ENCODE measurements at regions not wholly inside any gene's neighbourhood (a gene's known extent, or its start where the extent isn't known, plus 50 kb on each side); places are given as distances from the start of the nearest gene placed in this dataset.
A peak's percentile ranks its signal among the peaks of the same experiment; 100 is the strongest.
"Not testable (repeated sequence)": the region's sequence is repeated elsewhere in the genome, so short reads cannot be mapped to it uniquely, and the experiment has no call there.

DNA sequence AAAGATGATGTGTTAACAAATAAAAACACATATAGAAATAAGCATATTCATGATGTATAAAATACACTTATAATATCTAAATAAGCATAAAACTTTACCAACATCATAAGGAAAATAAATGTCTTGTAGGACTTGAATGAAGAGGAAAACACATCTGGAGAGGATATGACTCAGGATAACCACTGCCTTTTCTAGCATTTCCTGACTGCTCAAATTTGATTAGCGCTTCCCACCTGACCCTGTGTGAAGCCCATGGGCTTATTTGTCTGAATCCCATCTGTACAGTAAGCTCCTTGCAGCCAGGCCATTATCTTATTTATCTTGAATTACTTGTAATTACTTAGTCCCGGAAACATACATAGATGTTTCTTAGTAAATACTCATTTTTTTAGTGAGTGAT lies 608.6 kb downstream of the COL12A1 start:
- no peak for DNase-seq (ENCODE audit: low read depth in 4 of 6, low spot score in 6 of 6)
- 100% methylated on average over 1 of the region's 2 CpGs for WGBS (ENCODE audit: insufficient coverage)
- no peaks in the 10 kb centered on the region for H3K4me1 ChIP-seq (ENCODE audit: control insufficient read depth, insufficient read depth, low read length)
- H3K9me3 ChIP-seq (ENCODE audit: control insufficient read depth, insufficient read depth, low read length) = no peaks in the 10 kb centered on the region
- H3K27me3 ChIP-seq (ENCODE audit: control insufficient read depth, insufficient read depth, low read length) = no peaks in the 10 kb centered on the region
- H3K4me3 ChIP-seq (ENCODE audit: low read depth, low read length) = no peak overlapping the region
- H3K36me3 ChIP-seq (ENCODE audit: control insufficient read depth, insufficient read depth, low read length) = no peaks in the 10 kb centered on the region
- no peak overlapping the region for H3K27ac ChIP-seq (ENCODE audit: low read depth, low read length)

DNA sequence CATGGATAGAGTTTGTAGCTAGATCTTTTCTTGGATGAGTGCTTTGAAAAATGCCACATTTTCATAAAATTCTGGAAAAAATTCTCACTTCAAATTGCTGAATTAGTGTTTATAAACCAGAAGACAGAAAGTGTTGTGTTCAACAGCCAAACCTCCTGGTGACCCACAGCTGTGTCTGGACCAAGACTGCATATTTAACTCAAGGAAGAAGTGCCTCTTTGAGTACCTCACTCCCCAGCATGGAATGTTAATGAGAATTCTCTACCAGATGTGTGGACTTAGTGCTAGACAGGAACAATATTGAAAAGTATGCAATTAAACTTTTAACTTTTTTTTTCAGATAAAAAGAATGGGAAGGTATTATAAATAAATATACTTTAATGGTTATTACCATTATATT lies 609.3 kb downstream of the COL12A1 start:
- no peaks in the 10 kb centered on the region for H3K4me1 ChIP-seq (ENCODE audit: control insufficient read depth, insufficient read depth, low read length)
- H3K27ac ChIP-seq (ENCODE audit: low read depth, low read length) = no peak overlapping the region
- H3K4me3 ChIP-seq (ENCODE audit: low read depth, low read length) = no peak overlapping the region
- H3K27me3 ChIP-seq (ENCODE audit: control insufficient read depth, insufficient read depth, low read length) = no peaks in the 10 kb centered on the region
- DNase-seq (ENCODE audit: low read depth in 4 of 6, low spot score in 6 of 6) = no peak
- no peaks in the 10 kb centered on the region for H3K36me3 ChIP-seq (ENCODE audit: control insufficient read depth, insufficient read depth, low read length)
- no peaks in the 10 kb centered on the region for H3K9me3 ChIP-seq (ENCODE audit: control insufficient read depth, insufficient read depth, low read length)

DNA sequence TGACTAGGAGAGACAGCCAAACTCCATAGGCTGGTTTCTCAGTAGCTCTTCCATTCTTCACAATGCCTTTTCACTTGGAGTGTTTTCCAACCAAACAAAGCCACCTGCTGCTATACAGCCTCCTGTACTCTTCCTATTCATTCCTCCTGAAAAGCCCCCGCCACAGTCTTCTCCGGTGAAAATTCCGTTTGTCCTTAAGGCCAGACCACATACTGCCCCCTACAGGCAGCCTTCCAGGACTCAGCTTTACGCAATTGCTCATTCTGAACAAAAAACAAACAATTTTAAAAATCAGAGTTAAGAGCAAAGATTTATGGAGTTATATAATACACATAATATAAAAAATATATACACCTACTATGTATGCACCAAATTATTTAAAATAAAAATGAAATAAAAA lies 611.5 kb downstream of the COL12A1 start:
- no CpG with 5 or more reads among the region's 4 CpGs for WGBS (ENCODE audit: insufficient coverage)
- not testable (repeated sequence) for H3K36me3 ChIP-seq (ENCODE audit: control insufficient read depth, insufficient read depth, low read length); DNase-seq (ENCODE audit: low read depth in 4 of 6, low spot score in 6 of 6); H3K4me1 ChIP-seq (ENCODE audit: control insufficient read depth, insufficient read depth, low read length); H3K4me3 ChIP-seq (ENCODE audit: low read depth, low read length); H3K27ac ChIP-seq (ENCODE audit: low read depth, low read length); H3K27me3 ChIP-seq (ENCODE audit: control insufficient read depth, insufficient read depth, low read length); H3K9me3 ChIP-seq (ENCODE audit: control insufficient read depth, insufficient read depth, low read length)

DNA sequence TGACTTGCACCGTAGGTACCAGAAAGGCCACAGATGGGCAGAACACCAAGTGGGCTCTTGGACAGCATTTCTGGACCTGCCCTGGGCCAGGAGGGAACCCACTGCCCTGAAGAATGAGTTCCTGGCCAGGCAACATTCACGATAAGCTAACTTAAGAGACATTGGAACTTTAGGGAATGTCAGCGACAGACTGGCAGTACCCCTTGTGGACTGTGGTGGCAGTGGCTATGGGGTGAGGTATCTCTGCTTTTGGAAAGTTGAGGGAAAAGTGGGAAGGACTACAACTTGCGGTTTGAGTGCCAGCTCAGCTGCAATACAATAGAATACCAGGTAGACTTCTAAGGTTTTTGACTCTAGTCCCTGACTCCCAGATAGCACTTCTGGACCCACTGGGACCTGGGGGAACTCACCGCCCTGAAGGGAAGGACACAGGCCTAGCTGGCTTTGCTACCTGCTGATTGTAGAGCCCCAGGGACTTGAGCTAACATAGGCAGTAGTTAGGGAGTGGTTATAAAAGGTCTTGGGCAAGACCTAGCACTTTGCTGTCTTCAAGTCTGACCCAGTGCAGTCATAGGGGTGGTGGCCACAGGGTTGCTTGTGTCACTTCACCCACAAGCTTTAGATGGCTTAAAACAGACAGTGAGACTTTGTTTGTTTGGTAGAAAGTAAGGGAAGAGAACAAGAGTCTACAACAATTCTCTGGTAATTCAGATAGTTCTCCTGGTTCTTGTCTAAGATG lies 617.6 kb downstream of the COL12A1 start:
- H3K9me3 ChIP-seq (ENCODE audit: control insufficient read depth, insufficient read depth, low read length) = no peaks in the 10 kb centered on the region
- WGBS (ENCODE audit: insufficient coverage) = 84% methylated on average over 4 of the region's 5 CpGs
- no peaks in the 10 kb centered on the region for H3K4me1 ChIP-seq (ENCODE audit: control insufficient read depth, insufficient read depth, low read length)
- no peaks in the 10 kb centered on the region for H3K36me3 ChIP-seq (ENCODE audit: control insufficient read depth, insufficient read depth, low read length)
- no peak overlapping the region for H3K27ac ChIP-seq (ENCODE audit: low read depth, low read length)
- no peaks in the 10 kb centered on the region for H3K27me3 ChIP-seq (ENCODE audit: control insufficient read depth, insufficient read depth, low read length)
- DNase-seq (ENCODE audit: low read depth in 4 of 6, low spot score in 6 of 6) = no peak
- no peak overlapping the region for H3K4me3 ChIP-seq (ENCODE audit: low read depth, low read length)

DNA sequence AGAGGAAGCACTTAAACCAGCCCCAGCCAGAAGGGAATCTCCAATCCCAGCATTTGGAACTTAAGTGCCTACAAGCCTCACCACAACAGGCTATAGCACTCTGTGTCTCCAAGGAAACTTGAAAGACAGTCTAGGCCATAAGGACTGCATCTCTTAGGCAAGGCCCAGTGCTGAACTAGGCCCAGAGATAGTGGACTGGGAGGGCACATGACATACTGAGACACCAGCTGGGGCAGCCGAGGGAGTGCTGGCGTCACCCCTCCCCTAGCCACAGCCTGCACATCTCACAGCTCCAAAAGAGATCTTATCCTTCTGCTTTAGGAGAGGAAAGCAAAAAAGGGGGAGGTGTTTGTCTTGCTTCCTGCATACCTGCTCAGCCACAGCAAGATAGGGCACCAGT lies 618.5 kb downstream of the COL12A1 start:
- no peaks in the 10 kb centered on the region for H3K4me1 ChIP-seq (ENCODE audit: control insufficient read depth, insufficient read depth, low read length)
- no peak overlapping the region for H3K4me3 ChIP-seq (ENCODE audit: low read depth, low read length)
- no peaks in the 10 kb centered on the region for H3K9me3 ChIP-seq (ENCODE audit: control insufficient read depth, insufficient read depth, low read length)
- no CpG with 5 or more reads among the region's 2 CpGs for WGBS (ENCODE audit: insufficient coverage)
- H3K27me3 ChIP-seq (ENCODE audit: control insufficient read depth, insufficient read depth, low read length) = no peaks in the 10 kb centered on the region
- no peaks in the 10 kb centered on the region for H3K36me3 ChIP-seq (ENCODE audit: control insufficient read depth, insufficient read depth, low read length)
- DNase-seq (ENCODE audit: low read depth in 4 of 6, low spot score in 6 of 6) = no peak
- no peak overlapping the region for H3K27ac ChIP-seq (ENCODE audit: low read depth, low read length)

DNA sequence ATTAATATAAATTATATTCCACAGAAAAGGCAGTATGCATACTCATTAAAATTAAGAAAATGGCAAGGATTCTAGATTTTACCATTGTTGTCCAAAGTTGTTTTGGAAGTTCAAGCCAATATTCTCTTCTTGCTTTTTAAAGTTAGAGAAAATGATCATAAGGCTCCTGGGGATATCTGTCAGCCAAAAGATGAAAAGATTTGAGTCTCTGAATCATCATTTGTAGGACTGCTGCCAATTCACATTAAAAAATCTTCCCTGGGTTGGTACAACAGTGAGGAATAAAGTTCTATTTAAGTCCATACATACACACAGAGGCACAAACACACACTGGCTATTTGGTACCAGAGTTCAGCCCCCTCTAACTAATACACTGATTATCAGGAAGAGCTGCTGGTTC lies 620.1 kb downstream of the COL12A1 start:
- Histone ChIP-seq H3K9me3 (ENCODE audit: control insufficient read depth, insufficient read depth, low read length) (no peaks in the 10 kb centered on the region), H3K4me3 (ENCODE audit: low read depth, low read length) (no peak overlapping the region), H3K27ac (ENCODE audit: low read depth, low read length) (no peak overlapping the region), H3K4me1 (ENCODE audit: control insufficient read depth, insufficient read depth, low read length) (no peaks in the 10 kb centered on the region), H3K36me3 (ENCODE audit: control insufficient read depth, insufficient read depth, low read length) (no peaks in the 10 kb centered on the region), H3K27me3 (ENCODE audit: control insufficient read depth, insufficient read depth, low read length) (no peaks in the 10 kb centered on the region)
- no peak for DNase-seq (ENCODE audit: low read depth in 4 of 6, low spot score in 6 of 6)

DNA sequence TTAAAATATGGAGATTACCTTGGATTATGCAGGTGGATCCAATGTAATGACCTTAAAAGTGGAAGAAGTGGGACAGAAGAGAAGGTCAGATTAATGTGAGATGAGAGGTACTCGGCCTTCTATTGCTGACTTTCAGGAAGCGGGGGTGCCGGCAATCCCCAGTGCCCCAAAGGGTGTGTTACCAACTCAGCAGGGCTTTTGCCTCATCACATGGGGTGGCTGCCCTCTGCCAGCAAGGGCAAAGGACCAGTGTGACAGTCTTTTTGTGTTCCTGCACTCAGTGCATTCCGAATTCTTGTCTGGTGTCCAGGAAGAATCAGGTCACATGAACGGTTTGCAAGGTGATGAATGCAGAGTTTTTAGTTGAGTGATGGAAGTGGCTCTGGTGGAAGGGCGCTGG lies 624.2 kb downstream of the COL12A1 start:
- H3K9me3 ChIP-seq (ENCODE audit: control insufficient read depth, insufficient read depth, low read length) = no peaks in the 10 kb centered on the region
- DNase-seq (ENCODE audit: low read depth in 4 of 6, low spot score in 6 of 6) = no peak
- H3K4me1 ChIP-seq (ENCODE audit: control insufficient read depth, insufficient read depth, low read length) = no peaks in the 10 kb centered on the region
- H3K36me3 ChIP-seq (ENCODE audit: control insufficient read depth, insufficient read depth, low read length) = no peaks in the 10 kb centered on the region
- H3K4me3 ChIP-seq (ENCODE audit: low read depth, low read length) = no peak overlapping the region
- no peak overlapping the region for H3K27ac ChIP-seq (ENCODE audit: low read depth, low read length)
- 70% methylated on average over 5 of the region's 6 CpGs for WGBS (ENCODE audit: insufficient coverage)
- H3K27me3 ChIP-seq (ENCODE audit: control insufficient read depth, insufficient read depth, low read length) = no peaks in the 10 kb centered on the region

DNA sequence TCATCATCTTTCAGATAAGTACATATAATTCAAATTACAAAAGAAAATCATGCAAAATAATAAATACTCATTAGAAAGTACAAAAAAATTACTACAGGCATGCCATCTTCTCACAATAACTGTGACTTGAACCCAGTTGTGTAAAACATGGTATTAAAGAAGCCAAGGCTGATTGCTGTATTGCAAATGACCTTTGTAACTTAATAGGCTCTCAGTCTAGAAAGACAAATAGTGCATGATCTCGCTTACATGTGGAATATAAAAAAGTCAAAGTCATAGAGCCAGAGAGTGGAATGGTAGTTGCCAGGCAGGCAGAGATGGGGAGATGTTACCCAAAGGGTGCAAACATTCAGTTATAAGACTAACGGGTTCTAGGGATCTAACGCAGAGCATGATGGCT lies 626.1 kb downstream of the COL12A1 start:
- Histone ChIP-seq H3K4me3 (ENCODE audit: low read depth, low read length) (no peak overlapping the region), H3K4me1 (ENCODE audit: control insufficient read depth, insufficient read depth, low read length) (no peaks in the 10 kb centered on the region), H3K9me3 (ENCODE audit: control insufficient read depth, insufficient read depth, low read length) (no peaks in the 10 kb centered on the region), H3K27ac (ENCODE audit: low read depth, low read length) (no peak overlapping the region), H3K36me3 (ENCODE audit: control insufficient read depth, insufficient read depth, low read length) (no peaks in the 10 kb centered on the region), H3K27me3 (ENCODE audit: control insufficient read depth, insufficient read depth, low read length) (no peaks in the 10 kb centered on the region)
- DNase-seq (ENCODE audit: low read depth in 4 of 6, low spot score in 6 of 6) = no peak
- 100% methylated on average over 1 of the region's 3 CpGs for WGBS (ENCODE audit: insufficient coverage)

DNA sequence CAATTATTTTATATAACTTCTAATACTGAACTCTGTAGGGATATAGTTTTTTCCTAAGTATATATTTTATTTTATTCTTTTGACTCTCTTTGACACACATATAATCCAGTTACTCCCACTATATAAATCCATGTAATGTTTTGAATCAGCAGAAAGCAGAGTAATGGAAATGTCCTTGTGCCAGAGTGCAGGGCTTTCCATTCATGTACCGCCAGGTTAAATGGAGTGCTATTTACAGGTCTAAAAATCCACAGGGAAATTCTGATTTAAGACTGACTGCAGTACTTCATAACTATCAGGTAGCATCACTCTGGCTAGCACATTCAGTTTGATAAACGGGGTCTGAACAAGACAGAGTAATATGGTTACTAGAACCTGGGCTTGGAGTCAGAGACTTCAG lies 626.8 kb downstream of the COL12A1 start:
- Histone ChIP-seq H3K4me1 (ENCODE audit: control insufficient read depth, insufficient read depth, low read length) (no peaks in the 10 kb centered on the region), H3K4me3 (ENCODE audit: low read depth, low read length) (no peak overlapping the region), H3K27me3 (ENCODE audit: control insufficient read depth, insufficient read depth, low read length) (no peaks in the 10 kb centered on the region), H3K27ac (ENCODE audit: low read depth, low read length) (no peak overlapping the region), H3K36me3 (ENCODE audit: control insufficient read depth, insufficient read depth, low read length) (no peaks in the 10 kb centered on the region), H3K9me3 (ENCODE audit: control insufficient read depth, insufficient read depth, low read length) (no peaks in the 10 kb centered on the region)
- no CpG with 5 or more reads among the region's 2 CpGs for WGBS (ENCODE audit: insufficient coverage)
- peak in 1 of 6 donors; percentile 21 for DNase-seq (ENCODE audit: low read depth in 4 of 6, low spot score in 6 of 6)

DNA sequence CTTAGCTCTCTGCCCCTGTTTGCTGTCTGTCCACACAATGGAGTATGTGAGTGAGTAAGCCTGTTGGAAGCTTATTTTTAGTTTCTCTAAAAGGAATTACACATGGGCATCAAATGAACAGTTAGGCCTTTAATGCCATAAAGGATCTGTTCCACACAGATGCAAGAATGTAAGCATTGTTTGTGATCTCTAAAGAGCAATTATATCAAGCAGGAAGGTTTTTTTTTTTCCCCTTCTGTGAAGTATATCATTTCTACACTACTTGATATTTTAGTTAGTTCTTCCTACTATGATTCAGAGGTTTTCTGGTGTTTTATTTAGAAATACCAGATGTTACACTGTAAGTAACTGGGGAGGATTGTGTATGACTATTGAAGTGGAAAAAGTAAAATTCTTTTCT lies 627.5 kb downstream of the COL12A1 start:
- DNase-seq (ENCODE audit: low read depth in 4 of 6, low spot score in 6 of 6) = no peak
- H3K27ac ChIP-seq (ENCODE audit: low read depth, low read length) = no peak overlapping the region
- H3K27me3 ChIP-seq (ENCODE audit: control insufficient read depth, insufficient read depth, low read length) = no peaks in the 10 kb centered on the region
- H3K4me3 ChIP-seq (ENCODE audit: low read depth, low read length) = no peak overlapping the region
- no peaks in the 10 kb centered on the region for H3K36me3 ChIP-seq (ENCODE audit: control insufficient read depth, insufficient read depth, low read length)
- no peaks in the 10 kb centered on the region for H3K4me1 ChIP-seq (ENCODE audit: control insufficient read depth, insufficient read depth, low read length)
- H3K9me3 ChIP-seq (ENCODE audit: control insufficient read depth, insufficient read depth, low read length) = no peaks in the 10 kb centered on the region
